NCI-H146 treated with DMSO at 0.1 percent for 48 hours (cell line): ENCODE measurements at regions not wholly inside any gene's neighbourhood (a gene's known extent, or its start where the extent isn't known, plus 50 kb on each side); places are given as distances from the start of the nearest gene placed in this dataset.
"Not testable (repeated sequence)": the region's sequence is repeated elsewhere in the genome, so short reads cannot be mapped to it uniquely, and the experiment has no call there.

ENCODE experiments used
- DNase-seq: peaks from one replicate; lab custom pipeline; 2025; ENCODE audit not compliant: unreplicated experiment; lab: John Stamatoyannopoulos, UW

DNA sequence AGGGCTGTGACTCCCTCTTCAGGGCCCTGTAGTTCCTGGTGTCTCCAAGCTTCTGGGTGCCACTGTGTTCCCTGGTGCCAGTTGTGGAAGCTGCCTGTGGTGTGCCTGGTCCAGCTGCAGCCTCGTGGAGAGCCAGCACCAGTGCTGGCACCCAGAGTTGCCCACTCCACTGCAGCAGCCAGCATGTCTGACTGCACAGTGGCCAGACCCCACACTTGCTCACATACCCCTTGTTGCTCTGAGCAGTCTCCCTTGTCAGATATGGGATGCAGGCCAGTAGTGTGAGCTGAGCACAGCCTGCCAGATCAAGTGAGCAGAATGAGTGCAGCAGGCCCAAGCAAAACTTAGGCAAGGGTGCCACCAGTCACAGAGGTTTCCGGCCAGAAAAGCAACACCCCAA, 108.6 kb downstream of the ZMAT1 start:
- no peak for DNase-seq

DNA sequence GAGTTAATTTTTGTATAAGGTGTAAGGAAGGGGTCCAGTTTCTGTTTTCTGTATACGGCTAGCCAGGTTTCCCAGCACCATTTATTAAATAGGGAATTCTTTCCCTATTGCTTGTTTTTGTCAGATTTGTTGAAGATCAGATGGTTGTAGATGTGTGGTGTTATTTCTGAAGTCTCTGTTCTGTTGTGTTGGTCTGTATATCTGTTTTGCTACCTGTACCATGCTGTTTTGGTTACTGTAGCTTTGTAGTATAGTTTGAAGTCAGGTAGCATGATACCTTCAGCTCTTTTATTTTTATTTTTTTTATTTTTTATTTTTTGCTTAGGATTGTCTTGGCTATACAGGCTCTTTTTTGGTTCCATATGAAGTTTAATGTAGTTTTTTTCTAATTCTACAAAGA, 114.1 kb downstream of the ZMAT1 start:
- not testable (repeated sequence) for DNase-seq

DNA sequence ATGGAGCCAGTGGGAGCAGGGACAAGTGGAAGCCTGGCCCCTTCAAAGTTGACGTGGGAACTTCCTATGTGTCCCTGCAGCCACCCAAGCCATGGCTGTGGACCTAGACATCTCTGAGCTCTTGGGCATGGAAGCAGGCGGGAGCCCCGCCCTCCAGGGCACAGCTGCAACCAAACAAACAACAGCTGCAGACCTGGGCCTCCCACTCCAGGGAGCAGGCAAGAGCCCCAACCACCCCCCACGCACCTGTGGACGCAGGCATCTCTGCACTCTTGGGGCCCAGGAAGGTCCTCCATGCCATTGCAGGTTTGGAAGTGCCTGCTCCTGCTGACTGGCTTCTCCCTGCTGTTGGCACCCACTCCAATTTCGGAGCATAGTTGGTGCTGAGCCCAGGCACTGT, 118.6 kb downstream of the ZMAT1 start:
- DNase-seq = no peak

DNA sequence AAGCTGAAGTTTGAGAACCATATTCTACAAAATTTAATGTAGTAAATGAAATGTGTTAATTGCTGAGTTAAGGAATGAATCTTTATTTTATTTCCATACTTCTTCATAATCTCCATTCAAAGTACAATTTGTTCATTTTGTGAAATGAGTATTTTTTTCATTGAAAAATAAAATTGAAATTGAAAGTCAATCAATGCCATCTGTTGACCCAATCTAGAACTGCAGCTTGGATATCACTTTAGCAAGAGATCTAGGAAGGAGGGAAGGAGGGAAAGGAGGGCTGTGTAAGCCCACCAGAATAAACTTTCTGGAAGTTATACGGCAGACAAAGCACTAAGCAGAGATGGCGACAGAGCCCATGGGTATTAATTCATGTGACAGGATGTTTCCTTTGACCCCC, 128.4 kb downstream of the ZMAT1 start:
- no peak for DNase-seq

- peak; percentile 57 for DNase-seq
Measured at GRCh38 chrX:101799387-101799786, 132.4 kb downstream of the ZMAT1 start.

DNA sequence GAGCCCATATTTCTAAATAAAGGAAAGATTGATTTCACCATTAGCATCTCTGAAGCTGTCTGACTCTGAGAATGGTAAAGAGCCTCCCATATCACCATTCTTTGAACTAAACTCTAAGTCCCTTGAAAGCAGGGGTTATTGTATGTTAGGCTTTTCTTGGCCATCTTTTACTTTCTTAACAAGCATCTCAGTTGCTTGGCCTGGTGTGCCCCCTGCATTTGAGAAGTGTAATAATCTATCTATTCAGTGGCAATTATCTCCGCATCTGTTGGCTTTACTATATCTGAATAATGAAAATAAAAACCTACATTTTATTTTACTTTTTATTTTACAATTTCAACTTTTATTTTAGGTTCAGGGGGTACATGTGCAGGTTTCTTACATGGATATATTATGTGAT, 128.3 kb upstream of the ARMCX2 start:
- no peak for DNase-seq

GRCh38 chrX:101785142-101785541, 125.5 kb upstream of the ARMCX2 start:
- no peak for DNase-seq

DNA sequence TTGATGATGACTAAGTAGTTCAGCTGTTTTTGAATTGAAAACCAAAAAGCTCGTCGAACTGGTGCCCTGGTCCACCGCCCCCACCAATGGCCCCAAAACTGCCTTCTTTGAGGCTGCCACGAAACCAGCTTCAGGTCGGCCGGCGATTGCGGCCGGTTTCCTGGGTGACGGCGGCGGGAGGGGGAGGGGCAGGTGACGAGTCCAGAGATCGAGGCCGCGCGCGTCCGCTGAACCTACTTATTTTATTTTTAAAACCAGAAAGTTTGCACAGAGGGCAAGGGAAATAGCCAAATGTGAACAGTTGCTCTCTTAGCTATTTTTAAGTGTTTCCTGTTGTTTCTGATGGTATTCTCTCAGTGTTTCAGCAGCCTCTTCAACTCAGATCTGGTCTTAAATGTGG, 120.8 kb upstream of the ARMCX2 start:
- not testable (repeated sequence) for DNase-seq

DNA sequence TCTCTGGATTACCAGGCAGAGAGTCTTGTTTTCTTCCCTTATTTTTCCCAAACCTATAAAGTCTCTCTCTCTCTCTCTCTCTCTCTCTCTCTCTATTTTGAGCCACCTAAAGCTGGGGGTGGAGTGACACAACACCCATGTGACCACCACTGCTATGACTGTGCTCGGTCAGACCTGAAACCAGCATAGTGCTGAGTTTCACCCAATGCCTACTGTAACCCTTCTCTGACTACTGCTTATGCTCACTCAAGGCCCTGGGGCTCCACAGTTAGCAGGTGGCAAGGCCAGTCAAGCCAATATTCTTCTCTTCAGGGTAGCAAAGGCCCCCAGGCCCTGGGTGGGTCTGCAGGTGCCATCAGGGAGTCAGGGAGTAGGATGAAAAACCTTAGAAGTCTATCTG, 114.7 kb upstream of the ARMCX2 start:
- DNase-seq = no peak

DNA sequence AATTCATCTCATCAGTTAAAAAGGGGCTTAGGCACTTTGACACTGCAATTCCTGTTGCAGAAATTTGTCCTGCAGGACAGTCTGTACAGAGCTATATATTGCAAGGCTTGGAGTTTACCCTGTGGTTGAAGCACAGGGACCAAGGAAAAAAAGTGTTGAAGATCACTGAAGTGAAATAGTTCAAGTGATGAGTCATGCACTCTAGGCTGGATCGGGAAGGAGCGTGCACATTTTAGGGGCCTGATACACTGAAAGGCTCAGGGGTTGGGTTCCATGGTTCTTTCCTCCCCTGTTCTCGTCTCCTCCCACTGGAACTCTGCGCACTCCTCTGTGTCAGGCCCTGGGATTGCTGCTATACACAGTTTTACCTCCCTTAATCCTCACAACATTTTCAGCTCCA, 104.9 kb upstream of the ARMCX2 start:
- DNase-seq = no peak

DNA sequence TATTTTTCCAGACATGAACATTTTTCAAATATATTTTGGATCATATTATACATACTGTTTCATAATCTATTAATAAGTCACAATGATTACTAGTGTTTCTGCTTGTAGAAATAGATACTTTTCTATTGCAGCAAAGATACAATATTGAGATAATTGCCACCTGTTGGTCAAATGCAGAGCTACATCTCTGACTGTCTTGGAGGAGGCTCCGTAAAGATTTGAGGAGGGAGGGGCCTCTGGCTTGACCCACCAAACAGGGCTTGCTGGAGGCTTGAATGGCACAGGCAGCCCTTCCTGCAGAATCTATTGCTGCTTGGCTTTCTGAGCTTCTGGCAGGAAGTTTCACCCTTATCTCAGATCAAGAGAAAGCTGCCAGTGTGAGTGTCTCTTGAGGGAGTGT, 99.3 kb upstream of the ARMCX2 start:
- DNase-seq = no peak

- no peak for DNase-seq
Measured at GRCh38 chrX:101750744-101751143, 91.1 kb upstream of the ARMCX2 start.

- no peak for DNase-seq
Measured at GRCh38 chrX:101749436-101749835, 89.8 kb upstream of the ARMCX2 start.

DNA sequence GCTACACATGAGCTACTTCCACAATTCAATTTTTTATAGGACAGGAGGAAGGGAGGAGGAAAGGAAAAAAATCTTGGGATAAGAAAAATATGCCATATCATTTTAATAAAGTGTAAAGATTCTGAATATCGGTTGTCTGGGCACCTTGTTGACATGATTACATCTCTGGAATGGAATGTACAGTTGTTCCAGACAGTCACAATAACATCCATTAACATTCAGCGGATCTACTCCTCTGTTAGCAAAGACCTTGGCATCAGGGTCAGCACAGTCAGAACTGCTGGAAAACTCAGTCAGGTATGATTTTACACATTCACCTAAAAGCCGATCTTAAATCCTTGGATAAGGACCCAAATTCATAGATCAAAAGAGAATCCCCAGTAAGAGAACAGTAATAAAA, 85.4 kb upstream of the ARMCX2 start:
- no peak for DNase-seq

- DNase-seq = no peak
Measured at GRCh38 chrX:101744085-101744484, 84.4 kb upstream of the ARMCX2 start.

DNA sequence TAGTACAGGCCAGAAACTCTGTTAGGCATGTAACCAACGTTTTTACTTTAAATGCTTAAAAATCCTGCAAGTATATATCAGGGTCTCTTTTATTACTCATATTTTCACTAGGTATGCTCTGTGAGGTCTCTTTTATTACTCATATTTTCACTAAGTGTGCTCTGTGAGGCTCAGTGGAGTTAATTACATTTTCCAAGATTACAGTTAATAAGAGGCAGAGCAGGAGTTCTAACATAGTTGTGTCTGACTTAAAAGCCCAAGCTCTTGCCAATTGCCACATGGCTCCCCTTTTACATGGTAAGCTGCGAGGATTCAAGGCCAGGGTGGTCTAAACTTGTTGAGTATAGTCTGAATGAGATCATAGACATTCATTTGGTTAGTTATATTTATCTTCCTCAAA, 81.0 kb upstream of the ARMCX2 start:
- DNase-seq = no peak

DNA sequence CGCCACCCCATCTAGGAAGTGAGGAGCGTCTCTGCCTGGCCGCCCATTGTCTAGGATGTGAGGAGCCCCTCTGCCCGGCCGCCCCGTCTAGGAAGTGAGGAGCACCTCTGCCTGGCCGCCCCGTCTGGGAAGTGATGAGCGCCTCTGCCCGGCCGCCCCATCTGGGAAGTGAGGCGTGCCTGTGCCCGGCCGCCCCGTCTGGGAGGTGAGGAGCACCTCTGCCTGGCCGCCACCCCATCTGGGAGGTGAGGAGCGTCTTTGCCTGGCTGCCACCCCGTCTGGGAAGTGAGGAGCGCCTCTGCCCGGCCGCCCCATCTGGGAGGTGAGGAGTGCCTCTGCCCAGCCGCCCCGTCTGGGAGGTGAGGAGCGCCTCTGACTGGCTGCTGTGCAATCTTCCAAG, 79.2 kb upstream of the ARMCX2 start:
- DNase-seq = not testable (repeated sequence)

DNA sequence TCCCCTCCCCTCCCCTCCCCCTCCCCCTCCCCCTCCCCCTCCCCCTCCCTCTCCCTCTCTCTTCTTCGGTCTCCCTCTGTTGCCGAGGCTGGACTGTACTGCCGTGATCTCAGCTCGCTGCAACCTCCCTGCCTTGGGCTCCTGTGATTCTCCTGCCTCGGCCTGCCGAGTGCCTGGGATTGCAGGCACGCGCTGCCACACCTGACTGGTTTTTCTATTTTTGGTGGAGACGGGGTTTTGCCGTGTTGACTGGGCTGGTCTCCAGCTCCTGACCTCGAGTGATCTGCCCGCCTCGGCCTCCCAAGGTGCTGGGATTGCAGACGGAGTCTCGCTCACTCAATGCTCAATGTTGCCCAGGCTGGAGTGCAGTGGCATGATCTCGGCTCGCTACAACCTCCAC, 78.8 kb upstream of the ARMCX2 start:
- DNase-seq = not testable (repeated sequence)

DNA sequence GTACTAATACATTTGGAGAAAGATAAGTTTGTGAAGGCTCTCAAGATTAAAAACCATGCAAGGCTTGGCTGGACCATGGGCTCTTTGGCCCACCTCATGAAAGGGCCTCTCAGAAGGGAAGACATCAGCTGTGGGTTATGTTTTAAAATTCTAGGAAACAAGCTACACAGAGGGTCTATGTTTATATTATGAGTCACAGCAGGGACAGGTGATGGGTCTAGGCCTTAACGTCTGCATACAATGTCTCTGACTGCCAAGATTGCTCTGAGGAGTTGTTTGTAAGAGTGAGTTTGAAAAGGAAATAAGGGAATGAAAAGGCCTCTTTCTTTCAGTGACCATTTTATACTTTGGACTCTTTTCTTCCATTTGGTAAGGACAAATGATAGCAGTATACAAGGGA, 77.0 kb upstream of the ARMCX2 start:
- DNase-seq = no peak

DNA sequence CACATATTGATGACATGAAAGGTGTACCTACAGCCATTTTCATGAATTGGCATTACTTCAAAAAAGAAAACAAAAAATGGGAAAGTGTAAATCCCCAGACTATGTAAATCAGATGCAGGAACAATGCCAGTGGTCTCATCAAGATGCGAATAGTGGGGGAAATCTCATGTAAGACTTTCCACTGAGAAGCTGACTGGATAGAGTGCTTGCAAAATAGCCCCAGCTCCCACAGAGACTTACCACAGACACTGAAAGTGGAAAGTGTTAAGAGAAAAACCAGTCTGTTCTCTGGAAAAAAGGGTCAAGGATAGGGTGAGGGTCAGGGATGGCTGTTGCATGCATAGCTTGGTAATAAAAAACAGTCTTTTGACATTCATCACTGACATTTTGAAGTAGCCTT, 73.2 kb upstream of the ARMCX2 start:
- no peak for DNase-seq

GRCh38 chrX:101729986-101730385, 70.3 kb upstream of the ARMCX2 start:
- no peak for DNase-seq
